Right hindlimb (tissue), 1 donor: ENCODE measurements at regions not wholly inside any gene's neighbourhood (a gene's known extent, or its start where the extent isn't known, plus 50 kb on each side); places are given as distances from the start of the nearest gene placed in this dataset.
A peak's percentile ranks its signal among the peaks of the same experiment; 100 is the strongest.

Experiments used
- DNase-seq: peaks from one replicate; pipeline ENCODE4 v3.0.0-alpha.2; 2018

- DNase-seq, result no peak
These were observed 549.5 kb upstream of the ARRDC4 start for GRCh38 chr15:97410897-97411575.

GRCh38 chr15:97420130-97420529, 540.4 kb upstream of the ARRDC4 start:
- DNase-seq, result no peak

GRCh38 chr15:97425596-97425995, 534.9 kb upstream of the ARRDC4 start:
- no peak for DNase-seq

GRCh38 chr15:97443101-97443500, 517.4 kb upstream of the ARRDC4 start:
- no peak for DNase-seq

GRCh38 chr15:97446138-97446537, 514.4 kb upstream of the ARRDC4 start:
- DNase-seq, result no peak

GRCh38 chr15:97456521-97457202, 503.8 kb upstream of the ARRDC4 start:
- no peak for DNase-seq

- DNase-seq, result no peak
These were observed 503.2 kb upstream of the ARRDC4 start for GRCh38 chr15:97457203-97457847.

GRCh38 chr15:97459771-97460170, 500.7 kb upstream of the ARRDC4 start:
- DNase-seq, result no peak

- DNase-seq, result no peak
These were observed 499.3 kb upstream of the ARRDC4 start for GRCh38 chr15:97461226-97461625.

GRCh38 chr15:97463696-97464095, 496.8 kb upstream of the ARRDC4 start:
- no peak for DNase-seq

- no peak for DNase-seq
These were observed 490.1 kb upstream of the ARRDC4 start for GRCh38 chr15:97470417-97470816.

- no peak for DNase-seq
These were observed 486.9 kb upstream of the ARRDC4 start for GRCh38 chr15:97473627-97474026.

GRCh38 chr15:97479957-97480356, 480.5 kb upstream of the ARRDC4 start:
- DNase-seq, result no peak

- no peak for DNase-seq
These were observed 478.0 kb upstream of the ARRDC4 start for GRCh38 chr15:97482521-97482920.

- DNase-seq, result no peak
These were observed 477.3 kb upstream of the ARRDC4 start for GRCh38 chr15:97483232-97483631.

- no peak for DNase-seq
These were observed 470.1 kb upstream of the ARRDC4 start for GRCh38 chr15:97490429-97490828.

- DNase-seq, result no peak
These were observed 459.2 kb upstream of the ARRDC4 start for GRCh38 chr15:97501291-97501690.

GRCh38 chr15:97502038-97502437, 458.5 kb upstream of the ARRDC4 start:
- DNase-seq, result no peak

GRCh38 chr15:97504031-97504792, 456.3 kb upstream of the ARRDC4 start:
- DNase-seq, result no peak

- DNase-seq, result no peak
These were observed 442.8 kb upstream of the ARRDC4 start for GRCh38 chr15:97517737-97518136.

- no peak for DNase-seq
These were observed 439.8 kb upstream of the ARRDC4 start for GRCh38 chr15:97520689-97521088.

- DNase-seq, result peak; percentile 44
These were observed 438.9 kb upstream of the ARRDC4 start for GRCh38 chr15:97521381-97522285.
